Amniotic stem cell (primary cell): ENCODE measurements at regions not wholly inside any gene's neighbourhood (a gene's known extent, or its start where the extent isn't known, plus 50 kb on each side); places are given as distances from the start of the nearest gene placed in this dataset.
"Not testable (repeated sequence)": the region's sequence is repeated elsewhere in the genome, so short reads cannot be mapped to it uniquely, and the experiment has no call there.

Experiments used
- DNase-seq: peaks from one replicate; lab custom pipeline; 2025; lab: John Stamatoyannopoulos, UW

DNA sequence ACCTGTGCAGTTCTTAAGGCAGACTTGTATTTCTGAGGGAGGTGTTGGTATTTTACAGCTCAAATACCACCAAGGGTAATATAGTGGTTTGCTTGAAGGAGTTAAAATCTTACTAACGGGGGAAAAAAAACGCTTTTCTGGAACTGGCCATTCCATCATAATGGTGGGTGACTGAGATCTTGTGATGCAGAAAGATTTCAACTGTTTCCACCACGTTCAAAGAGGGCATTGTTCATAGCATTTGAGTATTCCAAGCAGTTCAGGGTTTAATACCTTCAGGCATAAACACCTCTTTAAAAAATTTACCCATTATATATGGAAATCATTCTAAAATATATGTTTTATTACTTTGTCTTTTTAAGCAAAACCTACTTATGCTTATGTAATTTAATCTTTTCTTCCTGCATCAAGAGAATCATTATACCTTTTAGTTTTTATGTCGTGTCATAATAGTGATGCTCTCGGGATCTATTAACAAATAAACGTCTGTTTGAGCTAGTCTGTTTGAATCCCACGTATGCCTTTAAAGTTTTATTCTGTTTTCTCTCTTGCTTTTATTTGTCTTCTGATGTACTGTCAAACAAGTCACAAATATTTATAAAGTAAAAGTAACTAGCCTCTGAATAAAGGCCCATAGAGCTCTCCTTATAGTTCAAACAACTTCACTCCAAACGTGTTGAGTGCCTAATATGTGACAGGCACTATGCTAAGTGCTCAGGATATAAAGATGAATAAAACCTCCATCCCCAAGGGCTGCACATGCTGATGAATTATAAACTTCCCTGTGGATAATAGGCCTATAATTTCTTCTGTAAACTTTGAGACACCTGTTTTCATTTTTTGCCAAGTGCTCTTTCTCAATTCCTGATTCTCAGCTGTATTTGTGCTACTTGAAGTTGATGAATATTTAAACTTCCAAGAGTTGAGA lies 298.8 kb upstream of the FERMT1 start:
- no peak for DNase-seq

DNA sequence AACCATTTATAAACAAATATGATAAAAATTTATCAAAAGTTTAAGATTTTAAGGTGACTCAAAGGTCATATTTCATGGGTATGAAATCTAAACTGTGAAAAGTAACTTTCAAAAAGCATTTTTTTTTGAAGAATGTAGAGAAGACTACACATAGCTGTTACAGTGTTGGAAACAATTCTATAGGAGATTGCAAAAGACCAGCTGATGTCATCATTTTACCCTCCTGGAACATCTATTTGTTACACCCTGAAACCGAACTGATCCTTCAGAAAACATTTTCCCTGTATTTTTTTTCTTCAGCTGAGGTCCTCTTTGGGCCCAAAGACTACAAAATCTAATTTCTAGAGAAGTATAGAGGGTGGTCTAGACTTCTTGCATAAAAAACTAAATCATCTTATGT lies 297.5 kb upstream of the FERMT1 start:
- no peak for DNase-seq

DNA sequence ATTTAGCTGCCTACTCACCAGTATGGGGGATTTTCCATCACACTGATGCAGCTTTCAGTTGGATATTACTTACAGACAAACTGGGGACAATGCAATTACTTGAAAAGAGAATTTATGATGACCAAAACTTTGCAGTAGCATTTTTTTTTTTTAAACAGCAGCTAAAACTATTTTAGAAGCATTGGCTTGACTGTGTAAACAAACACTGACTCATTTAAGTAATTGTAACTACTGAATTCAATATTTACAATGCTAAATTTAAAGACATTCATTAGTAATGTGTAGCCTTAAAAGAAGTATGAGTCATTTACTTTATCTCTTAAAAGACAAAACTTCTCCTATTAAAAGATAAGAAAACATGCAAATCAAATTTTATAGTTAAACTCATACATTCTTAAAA lies 295.9 kb upstream of the FERMT1 start:
- DNase-seq = no peak

DNA sequence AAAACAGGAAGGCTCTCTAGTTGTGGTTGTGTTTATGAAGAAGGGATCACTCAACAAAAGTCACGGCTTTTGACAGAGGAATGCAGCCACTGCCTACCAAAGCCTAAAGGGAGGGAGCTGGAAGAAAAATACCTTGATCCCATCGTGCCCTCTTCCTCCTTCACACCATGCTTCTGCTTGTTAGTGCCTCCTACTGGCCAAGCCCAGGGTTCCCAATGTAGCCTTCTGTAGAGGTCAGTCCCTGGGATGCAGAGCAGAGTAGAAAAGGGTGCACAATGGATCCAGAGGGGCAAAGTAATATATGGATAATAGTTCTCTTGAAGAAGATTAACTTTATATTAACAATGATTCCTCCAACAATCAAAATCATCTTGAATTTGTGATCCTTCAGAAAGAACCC lies 293.5 kb upstream of the FERMT1 start:
- no peak for DNase-seq

DNA sequence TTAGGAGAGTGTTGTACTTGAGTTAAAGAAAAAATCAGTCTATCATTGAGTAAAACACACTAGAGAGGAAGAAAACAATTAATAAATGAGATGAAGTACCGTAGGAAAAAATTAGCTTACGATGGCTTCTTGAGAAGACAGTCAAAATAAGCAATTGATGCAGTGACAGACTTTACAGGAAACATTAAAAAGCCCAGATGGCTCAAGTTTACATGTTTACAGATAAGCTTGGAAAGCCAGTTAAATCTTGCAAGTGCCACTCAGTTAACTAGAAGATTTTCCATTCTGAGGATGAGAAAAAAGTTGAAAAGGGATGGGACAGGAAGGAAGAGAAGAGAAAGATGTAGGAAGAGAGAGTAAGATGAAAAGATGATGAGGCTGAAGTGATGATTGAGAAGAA lies 288.8 kb upstream of the FERMT1 start:
- no peak for DNase-seq

DNA sequence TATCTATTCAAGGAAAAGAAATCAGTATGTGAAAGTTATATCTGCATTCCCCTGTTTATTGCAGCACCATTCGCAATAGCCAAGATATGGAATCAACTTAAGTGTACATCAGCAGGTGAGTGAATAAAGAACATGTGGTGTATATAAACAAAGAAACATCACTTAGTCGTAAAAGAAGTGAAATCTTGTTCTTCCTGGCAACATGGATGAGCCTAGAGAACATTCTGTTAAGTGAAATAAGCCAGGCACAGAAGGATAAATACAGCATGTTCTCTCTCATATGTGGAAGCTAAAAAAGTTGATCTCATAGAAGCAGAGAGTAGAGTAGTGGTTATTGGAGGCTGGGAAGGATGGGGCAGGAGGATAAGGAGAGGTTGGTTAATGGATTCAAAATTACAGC lies 287.9 kb upstream of the FERMT1 start:
- no peak for DNase-seq

DNA sequence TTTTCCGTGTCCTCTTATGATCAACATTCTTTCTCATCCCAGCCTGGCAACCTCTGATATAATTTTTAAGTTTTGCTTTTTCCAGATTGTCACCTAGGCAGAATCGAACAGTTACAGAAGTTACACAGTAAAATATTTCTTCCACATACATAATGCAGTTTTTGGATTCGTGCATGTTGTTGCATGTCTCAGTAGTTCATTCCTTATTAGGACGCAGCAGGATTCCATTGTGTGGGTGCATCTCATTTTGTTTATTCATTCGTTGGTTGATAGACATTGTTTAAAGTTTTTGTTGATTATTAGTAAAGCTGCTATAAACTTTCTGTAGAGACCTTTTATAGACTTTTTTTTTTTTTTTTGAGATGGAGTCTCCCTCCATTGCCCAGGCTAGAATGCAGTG lies 284.3 kb upstream of the FERMT1 start:
- DNase-seq = no peak

DNA sequence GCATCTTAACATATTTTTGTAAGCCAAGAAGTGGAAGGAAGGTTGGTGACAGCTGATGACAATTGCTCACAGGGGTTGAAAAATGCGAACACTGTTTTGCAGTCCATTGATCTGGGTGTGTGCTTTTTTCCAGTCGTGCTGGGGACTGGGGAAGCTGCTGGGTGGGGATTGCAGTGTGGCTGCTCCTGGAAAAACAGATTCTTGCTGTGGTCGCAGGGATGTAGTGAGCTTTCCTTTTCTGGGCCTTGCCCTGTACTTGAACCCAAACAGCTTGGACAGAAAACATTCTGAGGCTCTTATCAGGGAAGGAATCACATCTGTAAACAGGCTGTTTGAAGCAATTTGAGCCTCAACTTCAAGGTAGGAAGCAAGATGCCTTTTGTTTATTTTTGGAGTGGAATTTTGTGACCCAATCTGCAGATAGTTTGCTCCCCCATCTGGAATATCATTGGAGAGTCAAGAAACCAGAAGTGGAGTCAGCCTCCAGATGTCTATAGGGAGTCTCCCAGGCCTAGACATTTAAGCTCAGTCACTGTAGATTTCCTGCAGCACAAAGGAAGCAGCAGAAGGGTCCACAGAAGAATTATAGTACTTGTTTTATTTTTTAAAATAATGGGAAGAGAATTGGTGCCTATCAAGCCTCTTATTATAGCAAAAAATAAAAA lies 279.2 kb upstream of the FERMT1 start:
- DNase-seq = no peak

DNA sequence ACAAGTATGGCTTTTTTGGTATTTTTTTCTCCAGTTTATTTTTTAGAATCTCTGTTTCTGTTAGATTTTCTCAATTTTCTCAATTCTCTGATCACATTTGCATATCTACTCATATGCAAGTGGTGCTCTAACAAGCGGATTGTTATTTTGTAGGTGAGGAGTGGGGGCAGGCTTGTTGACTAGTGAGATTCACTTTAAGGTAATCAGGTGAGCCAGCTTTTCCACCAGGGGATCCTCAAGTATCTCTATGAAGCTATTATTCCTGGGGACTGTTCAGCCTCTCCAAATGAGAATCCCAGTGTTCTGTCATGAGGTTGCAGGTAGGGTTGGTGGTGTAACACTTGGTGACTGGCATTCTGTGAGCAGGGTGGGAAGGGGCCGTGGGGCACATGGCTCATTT lies 274.3 kb upstream of the FERMT1 start:
- no peak for DNase-seq

DNA sequence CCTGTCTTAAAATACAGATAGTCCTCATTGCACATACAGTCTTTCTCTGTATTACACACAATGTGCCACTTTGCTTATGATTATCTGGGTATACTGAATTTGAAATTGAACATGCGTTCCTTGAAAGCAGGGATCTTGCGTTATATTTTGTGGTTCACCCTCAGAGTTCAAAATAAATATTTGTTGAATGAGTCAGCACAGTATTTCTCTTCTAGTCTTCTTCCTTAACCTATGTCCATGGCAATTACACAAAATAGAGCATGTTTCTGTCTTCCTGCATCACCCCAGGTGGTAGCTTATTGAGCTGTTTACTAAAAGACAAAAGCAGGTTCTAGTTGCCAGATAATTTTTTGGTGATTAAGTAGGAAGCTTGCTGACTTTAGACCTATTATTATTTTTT lies 272.9 kb upstream of the FERMT1 start:
- no peak for DNase-seq

DNA sequence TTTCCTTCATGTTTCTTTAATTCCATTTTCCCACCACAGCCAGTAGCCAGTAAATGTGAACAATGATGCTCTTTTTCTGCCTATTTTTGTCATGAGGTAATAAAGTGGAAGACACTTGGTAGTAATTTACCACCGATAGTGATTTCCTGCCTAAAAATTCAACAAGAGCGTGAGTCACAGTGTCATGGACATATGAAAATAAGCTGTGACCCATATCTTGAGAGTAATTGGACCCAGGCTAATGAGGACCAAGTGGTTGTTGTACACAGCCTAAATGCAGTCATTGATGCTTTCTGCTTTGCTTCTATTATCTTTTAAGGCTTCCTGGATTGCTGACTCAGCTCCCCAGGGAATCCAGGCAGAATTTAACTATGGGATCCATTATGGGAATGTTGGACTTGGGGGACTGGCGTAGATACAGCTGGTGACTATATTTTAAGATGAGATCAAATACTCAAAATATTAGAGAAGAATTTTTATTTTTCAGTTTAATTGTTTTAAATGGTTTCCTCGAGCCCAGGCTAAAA lies 265.9 kb upstream of the FERMT1 start:
- no peak for DNase-seq

DNA sequence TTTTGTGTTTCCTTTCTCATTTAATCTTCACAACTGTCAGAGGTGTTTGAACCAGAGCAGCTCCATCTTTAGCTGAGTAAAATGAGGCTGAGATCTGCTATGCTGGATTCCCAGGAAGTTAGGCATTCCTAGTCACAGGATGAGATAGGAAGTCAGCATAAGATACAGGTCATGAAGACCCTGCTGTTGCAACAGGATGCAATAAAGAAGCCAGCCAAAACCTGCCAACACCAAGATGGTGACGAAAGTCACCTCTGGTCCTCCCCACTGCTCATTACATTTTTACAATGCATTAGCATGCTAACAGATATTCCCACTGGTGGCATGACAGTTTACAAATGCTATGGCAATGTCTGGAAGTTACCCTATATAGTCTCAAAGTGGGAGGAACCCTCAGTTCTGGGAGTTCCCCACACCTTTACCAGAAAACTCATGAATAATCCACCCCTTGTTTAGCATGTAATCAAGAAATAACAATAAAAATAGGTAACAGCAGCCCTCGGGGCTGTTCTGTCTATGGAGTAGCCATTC lies 262.2 kb upstream of the FERMT1 start:
- no peak for DNase-seq

DNA sequence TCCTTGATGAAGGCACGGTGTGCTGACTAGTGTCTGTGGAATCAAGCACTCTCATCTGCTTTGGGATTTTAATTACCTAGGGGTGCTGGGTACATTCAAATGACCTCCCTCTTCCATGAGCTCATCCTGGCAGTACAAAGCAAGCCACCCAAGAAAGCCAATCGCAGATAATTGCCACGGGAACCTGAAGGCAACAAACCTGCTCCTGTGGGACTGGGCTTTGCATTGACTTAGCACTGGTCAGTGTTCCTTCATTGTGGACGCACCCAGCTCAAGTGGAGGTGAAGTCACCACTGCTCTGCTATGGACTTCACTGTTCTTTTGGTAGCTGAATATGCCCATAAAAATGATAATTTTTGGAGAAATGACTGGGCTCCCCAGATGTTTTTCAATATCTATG lies 261.6 kb upstream of the FERMT1 start:
- no peak for DNase-seq

DNA sequence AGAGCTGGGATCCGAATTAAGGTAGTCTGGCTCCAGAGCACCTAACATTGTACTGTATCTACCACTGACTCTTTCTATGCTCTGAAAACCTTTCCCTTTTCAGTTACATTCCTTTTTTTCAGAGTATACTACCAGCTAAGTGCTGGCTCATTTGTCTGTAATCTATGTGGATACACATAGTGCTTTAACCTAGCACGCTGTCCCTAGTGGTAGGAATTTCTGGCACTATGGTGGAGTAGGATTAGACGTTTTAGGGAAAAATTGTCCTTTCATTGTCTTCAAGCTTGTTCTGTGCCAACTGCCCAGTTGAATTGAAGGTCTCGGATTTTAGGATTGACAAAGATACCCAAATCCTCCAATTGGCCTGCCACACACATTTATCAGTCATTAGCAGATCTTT lies 259.1 kb upstream of the FERMT1 start:
- no peak for DNase-seq

DNA sequence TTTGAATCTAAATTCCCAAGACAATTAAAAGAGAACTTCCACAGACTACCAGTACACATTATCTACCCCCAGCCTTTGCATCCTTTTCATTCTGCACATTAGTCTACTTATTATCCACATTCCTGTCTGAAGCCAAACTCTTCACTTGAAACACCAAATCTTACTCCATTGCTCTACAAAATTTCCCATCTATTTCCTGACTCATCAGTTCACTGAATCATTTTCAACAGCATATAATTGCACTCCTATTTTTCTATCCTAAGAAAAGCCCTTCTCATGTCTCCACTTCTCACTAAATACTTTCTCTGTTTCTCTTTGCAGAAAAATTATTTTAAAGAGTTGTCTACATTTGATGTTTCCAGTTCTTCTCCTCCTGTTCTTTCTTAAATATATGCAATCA lies 239.4 kb upstream of the FERMT1 start:
- no peak for DNase-seq

DNA sequence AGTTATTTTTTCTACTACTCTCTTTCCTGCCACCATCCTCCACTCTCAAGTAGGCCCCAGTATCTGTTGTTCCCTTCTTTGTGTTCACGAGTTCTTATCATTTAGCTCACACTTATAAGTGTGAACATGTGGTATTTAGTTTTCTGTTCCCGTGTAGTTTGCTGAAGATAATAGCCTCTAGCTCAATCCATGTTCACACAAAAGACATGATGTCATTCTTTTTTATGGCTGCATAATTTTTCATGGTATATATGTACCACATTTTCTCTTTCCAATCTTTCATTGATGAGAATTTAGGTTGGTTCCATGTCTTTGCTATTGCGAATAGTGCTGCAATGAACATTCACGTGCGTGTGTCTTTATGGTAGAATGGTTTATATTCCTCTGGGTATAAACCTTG lies 237.9 kb upstream of the FERMT1 start:
- DNase-seq = no peak

DNA sequence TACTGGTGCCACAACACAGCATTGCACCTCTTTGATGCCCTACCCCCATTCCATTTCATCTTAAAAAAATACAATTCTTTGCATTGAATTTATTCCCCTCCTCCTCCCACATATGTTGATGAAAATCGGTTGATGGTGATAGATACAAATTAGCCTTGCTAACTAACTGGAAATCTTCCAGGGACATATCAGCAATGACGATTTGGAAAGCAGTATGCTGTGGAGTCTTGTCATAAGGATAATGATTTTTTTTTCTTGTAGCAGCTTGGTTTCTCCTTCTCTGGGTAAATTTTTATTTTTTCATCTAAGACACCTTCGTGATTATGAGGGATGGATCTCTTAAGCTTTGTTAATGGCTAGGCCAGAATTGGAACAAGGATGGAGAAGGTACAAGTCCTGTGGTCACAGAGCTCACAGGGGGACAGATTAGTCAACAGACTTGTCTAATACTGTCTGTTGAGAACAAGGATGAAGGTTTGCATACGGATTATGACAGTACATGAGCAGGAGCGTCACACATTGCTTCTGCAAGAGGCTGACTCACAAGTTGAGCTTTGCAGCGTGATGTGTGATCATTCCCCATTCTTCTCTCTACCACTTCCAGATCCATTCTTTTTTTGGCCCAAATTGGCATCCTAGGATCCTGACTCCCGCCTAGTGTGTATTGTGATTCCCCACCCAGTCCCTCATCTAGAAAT lies 233.1 kb upstream of the FERMT1 start:
- no peak for DNase-seq

DNA sequence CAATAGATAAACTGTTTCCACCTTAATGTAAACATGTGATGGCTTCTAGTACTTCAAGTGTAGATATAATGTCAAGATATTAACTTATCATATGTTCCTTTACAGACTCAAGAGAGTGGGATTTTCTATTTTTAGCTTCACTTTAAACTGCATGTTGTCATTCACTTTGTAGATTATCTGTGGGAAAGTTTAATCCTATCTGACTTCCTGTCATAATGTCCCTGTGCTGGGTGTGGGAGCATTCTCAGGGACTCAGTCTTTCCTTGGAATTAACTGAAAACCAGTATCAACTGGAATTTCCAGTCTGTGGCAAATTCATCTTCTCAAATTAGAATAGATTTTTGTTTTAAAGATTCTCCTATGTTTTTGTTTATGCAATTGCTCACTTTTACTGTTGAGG lies 226.1 kb upstream of the FERMT1 start:
- no peak for DNase-seq

DNA sequence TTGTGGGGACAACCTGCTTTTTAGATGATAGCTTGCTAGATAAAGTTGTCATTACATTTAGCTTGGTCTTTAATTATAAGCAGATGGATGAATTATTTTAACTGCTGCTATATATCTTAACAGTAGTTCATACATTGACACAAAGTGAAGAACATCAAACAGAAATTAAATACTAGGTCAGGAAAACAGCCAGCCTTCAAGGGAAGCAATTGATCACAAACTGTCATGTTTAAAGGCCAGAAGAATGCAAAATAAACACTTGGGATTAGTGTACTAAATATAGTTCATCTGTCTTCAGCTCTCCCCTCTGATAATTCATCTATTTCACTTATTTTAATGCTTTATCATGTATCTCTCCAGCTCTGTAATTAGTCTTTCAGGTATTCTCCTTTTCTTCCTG lies 225.1 kb upstream of the FERMT1 start:
- DNase-seq = no peak

DNA sequence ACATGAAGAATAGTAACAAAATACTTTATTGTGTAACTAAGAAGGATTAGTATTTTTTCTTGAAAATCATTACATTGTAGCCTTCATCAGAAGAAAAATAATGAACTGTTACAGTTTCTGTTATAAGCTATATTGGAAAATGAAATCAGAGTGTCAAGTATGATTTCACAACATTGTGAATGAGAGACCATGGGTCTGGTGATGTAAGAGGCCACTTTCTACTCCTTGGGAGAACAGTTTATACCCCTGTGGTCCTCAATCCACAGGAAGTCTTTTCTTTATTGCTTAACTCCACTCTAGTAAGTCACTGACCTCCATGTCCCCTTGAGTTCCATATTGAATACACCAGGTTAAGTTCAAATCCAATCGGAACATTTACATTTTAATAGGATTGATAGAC lies 218.7 kb upstream of the FERMT1 start:
- no peak for DNase-seq

DNA sequence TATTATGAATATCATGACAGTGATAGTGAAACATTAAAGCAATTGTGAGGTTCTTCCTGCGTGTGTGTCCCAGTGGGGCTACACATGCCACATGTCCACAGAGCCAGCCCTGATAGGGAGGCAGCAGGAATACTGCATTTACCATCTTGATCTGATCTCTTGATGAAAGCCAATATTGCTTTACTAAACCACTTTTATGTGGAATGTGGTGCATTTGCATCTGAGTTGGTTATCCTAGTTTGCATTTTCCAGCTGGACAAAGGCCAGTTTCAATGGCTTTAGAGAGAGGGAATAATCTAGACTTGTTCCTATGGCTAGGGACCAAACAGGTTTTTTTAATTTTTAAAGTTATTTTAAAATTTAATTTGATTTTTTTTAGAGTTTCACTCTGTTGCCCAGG lies 216.3 kb upstream of the FERMT1 start:
- no peak for DNase-seq

DNA sequence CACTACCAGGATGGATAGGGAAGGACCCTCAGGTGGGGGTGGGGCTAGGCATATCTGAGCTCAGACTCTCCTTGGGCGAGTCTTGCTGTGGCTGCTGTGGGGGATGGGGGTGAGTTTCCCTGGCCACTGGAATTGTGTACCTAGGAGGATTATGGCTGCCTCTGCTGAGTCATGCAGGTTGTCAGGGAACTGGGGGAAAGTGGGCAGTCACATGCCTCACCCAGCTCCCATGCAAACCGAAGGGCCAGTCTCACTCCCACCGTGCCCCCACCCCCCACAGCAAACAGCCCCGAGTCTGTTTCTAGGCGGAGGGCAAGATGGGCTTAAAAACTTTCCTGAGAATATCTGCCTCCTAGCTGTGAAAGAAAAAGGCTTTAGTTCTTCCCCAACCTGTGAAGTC lies 210.3 kb upstream of the FERMT1 start:
- no peak for DNase-seq

DNA sequence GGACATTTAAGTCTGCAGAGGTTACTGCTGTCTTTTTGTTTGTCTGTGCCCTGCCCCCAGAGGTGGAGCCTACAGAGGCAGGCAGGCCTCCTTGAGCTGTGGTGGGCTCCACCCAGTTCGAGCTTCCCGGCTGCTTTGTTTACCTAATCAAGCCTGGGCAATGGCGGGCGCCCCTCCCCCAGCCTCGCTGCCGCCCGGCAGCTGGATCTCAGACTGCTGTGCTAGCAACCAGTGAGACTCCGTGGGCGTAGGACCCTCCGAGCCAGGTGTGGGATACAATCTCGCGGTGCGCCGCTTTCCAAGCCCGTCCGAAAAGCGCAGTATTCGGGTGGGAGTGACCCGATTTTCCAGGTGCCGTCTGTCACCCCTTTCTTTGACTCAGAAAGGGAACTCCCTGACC lies 198.4 kb upstream of the FERMT1 start:
- not testable (repeated sequence) for DNase-seq
